G401 (cell line): ENCODE measurements at regions not wholly inside any gene's neighbourhood (a gene's known extent, or its start where the extent isn't known, plus 50 kb on each side); places are given as distances from the start of the nearest gene placed in this dataset.

Source experiments
- DNase-seq: peaks from one replicate; pipeline ENCODE4 v3.0.0-alpha.2; 2015; ENCODE audit warnings: low spot score
- in situ Hi-C: cut with HindIII; loops from 2 replicates; pipeline ENCODE4 v1.10.0; 2016; ENCODE audit warnings: low sequenced_read_pairs, mixed read lengths

DNA sequence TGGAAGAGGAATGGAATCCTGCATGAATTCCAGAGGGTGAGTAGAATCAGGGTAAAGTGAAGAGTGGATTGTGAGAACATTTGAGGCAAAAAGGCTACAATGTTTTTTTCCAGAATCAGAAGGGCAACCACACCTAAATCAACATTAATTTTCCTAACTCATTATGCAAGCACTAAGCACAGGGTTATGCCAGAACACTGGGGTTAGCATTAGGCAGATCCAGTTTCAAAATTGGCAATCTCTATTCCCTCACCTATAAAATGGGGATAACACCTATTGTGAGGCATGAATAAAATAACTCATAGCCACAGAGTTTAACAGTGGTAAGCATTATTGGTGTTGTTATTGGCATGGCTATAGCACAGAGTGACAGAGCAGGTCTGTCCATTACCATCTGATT is 378.6 kb upstream of the FAT3 start:
- DNase-seq: no peak
- in situ Hi-C loops: no loop called here

DNA sequence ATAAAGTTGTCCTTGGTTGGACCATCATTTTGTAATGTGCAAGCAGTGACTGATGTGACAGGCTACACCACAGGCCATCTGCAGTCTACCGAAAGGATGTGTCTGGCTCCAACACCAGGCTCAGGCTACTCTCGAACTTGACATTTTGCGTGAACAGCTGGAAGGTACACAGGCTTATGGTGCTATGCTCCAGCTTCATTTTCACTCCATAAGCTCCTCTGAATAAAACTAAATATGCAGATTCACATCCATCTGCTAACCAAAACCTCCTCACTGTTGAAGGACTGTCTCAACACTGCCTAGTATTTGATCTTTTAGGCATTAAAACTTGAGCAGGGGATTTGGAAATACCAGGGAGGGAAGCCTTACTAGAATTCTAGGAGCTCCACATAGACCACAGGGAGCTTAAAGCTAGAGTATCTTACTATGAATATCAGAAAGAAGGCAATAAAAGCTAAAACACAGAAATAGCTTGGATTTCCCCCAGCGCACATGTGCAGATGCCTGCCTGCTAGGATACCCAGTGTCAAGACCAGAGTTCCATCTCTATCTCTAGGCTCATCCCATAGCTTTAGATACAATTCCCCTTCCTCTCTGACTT is 383.9 kb upstream of the FAT3 start:
- no peak for DNase-seq
- in situ Hi-C loops: no loop called here

DNA sequence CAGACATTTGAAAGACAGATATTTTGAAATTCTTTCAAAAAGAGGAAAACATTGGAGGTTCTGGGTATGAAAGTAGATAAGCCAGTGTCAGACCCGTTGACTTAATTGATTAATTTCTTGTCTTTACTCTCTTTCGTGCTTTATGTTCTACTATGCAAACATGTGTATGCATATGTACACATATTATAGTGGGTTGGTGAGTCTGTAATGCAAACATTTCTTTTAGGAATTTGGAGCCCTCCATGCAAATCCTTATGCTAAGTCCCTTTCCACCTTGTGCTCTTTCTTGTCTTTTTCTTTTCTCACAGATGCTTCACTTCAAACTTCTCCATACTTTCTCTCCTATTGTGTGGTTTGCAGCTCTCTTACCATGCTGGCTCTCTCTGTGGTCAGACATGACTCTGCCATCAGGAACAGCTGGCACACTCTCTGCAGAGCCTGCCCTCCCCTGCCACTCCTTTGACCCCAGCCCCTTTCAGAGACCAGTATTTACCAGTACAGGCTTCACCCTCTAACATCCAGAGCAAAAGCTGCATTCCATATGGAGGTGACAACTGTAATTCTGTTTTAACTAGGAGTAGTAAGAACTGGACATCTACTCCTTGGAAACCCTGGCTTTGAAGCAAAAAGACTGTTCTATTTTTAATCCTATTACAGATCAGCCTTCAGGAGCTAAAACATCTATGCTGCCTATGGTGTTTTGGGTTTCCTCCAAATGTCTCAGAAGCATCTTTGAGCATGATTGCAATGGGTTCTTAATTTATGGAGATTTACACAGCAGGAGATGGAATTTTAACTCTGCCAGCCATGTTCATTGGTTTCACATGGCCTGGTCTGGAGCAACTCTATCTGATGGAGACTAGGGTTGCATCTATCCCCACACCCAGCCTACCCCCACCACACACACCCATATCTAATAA is 386.9 kb upstream of the FAT3 start:
- in situ Hi-C loops: no loop called here

DNA sequence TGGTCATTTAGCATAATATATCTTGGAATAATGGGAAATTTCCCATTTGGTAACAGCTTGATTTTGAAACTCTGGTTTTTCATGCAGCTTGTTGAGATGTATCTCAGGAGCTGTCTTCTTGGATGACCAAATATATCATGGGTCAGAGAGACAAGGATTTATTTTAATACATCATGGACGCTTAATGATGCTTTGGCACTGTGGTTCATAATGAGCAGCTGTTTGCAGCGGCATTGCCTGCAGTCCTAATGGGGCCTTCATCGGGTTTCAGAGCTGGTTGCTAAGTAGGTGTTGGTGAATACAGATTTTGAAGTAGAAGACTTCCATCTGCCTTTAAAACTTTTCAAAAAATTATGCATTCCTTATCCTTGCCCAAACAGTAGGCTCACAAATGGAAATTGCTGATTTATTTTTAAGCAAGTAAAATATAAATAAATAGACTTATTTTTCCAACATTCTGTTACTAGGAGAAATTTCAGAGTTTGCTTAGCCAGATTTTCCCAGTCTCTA is 389.5 kb upstream of the FAT3 start:
- no peak for DNase-seq
- in situ Hi-C loops: no loop called here

More for the DNA sequence above, 386.9 kb upstream of the FAT3 start:
- DNase-seq: no peak

DNA sequence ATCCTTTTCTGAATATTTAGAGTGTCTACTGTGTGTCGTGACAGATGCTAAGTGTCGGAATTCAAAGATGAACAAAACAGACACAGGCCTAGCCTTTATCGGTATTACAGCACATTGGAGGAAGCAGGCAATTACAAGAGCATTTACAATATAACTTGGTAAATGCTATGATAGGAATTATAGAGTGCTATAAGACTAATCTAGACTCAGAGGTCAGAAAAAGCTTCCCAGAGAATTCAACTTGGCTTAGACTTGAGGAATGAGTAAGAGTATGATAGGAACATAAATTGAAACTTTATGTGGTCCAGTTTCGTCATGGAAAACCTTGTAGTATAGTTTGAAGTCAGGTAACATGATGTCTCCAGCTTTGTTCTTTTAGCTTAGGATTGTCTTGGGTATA is 395.7 kb upstream of the FAT3 start:
- in situ Hi-C loops: no loop called here
- DNase-seq: no peak

DNA sequence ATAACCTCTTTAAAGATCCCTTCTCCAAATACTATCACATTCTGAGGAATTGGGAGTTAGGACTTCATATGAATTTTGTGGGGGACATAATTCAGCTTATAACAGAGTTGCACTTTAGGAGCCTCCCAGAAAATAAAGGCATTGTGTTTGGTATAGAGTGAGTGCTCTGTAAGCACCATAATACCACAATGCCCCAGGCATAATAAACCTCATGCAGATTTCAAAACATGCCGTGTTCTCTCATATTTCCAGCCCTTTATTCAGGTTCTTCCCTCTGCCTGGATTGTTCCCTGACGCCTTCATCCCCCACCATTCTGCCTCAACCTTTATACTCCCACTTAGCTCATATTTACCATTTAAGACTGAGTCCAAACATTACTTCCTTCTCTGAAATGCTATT is 398.8 kb upstream of the FAT3 start:
- in situ Hi-C loops: no loop called here
- DNase-seq: no peak

DNA sequence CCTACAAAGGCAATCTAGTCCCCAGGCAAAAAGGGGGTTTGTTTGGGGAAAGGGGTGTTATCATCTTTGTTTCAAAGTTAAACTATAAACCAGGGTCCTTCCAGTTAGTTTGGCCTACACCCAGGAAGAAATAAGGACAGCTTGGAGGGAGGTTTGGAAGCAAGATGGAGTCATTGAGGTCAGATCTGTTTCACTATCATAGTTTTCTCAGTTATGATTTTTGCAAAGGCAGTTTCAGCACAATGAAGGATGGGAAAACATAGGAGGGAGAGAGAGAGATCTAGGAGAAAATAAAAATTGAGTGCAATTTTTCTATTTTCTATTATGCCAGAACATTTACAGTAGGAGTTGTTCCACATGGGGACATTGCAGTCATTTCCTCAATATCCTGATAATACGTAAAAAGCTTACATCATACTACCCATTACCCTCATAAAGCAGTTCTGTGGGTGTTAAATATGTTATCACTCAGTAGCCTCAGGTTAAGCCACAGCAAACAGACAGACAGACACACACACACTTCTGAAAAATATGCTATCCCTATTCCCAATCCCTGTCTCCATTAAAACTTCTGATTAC is 401.3 kb upstream of the FAT3 start:
- no peak for DNase-seq
- in situ Hi-C loops: no loop called here

DNA sequence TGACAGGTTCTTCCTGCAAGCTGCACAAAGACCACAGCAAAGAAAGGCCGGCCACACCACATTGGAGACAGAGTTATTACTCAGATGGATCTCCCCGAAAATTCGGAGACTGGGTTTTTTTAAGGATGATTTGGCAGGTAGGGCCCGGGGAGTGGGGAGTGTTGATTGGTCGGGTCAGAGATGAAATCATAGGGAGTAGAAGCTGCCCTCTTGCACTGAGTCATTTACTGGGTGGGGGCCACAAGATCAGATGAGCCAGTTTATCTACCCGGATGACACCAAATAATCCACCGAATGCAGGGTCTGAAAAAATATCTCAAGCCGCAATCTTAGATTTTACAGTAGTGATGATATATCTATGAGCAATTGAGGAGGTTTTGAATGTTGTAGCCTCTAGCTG is 401.8 kb upstream of the FAT3 start:
- in situ Hi-C loops: no loop called here
- DNase-seq: no peak

DNA sequence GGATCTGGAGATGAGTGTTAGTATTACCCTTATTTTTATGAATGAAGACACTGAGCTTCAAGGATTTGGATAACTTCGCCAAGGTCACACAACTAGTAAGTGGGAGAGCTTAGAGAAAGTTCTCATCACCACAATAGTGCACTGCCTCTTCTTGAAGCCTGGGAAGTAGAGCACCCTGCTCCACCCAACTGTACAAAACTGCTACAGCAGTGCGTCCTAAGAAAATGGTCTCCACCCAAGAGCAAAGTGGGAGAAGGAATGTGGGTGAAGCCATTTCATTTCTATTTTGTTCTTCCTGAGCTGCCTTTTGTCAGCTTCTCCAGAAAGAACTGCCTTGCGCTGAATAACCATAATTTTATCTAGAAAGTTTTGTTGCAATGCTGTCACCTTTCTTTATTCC is 403.9 kb upstream of the FAT3 start:
- no peak for DNase-seq
- in situ Hi-C loops: no loop called here

DNA sequence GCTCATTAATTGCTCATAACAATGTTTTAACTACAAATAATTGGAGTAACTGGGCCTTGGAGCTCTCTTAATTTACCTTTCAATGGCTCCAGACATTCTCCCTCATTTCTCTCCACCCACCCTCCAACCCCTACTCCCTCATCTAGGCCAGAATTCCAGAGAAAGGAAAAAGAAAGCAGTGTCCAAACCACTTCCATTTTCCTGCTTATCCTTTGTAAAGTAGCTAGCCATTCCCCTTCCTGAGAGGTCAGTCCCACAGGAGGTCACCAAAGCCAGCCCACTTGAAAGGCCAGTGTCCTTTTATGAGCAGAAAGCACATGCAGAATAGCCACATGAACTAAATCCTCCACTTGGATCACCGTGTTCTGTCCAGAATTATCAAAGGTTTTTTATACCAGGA is 404.8 kb upstream of the FAT3 start:
- in situ Hi-C loops: no loop called here

DNA sequence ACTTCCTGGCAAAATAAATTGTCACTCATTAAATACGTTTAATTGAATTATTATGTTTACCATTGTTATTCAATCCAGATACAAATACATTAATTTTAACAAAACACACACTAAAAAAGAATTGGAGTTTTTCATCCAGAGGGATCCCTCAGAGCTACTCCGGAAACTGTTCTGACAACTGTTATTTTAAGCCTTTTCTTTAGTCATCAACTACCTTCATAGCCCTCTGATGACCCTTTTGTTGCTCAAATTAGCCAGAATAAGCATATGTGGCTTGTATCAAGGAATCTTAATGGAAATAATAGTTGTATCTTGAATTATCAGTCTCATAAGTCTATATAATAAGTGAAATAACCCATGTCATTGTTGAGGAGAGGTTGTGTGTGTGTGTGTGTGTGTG is 405.4 kb upstream of the FAT3 start:
- in situ Hi-C loops: no loop called here

More for the DNA sequence above, 404.8 kb upstream of the FAT3 start:
- DNase-seq: no peak

DNA sequence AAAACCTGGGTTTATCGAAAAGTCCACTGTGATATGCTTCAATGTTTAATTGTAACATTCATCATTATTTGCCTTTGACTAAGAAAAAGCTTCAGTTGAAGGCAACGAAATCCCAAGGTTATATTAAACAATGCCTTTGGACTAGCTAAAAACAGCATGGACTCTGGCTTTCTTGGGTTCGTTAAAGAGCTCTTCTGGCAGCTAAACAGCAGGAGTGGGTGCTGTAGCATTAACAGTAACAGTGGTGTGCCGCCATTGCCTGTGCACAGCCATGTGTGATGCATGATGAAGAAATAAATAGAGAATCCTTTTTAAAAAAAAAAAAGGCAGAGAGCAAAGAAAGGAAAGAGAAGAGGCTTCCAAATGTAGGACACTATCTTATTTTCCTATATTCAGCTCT is 406.6 kb upstream of the FAT3 start:
- DNase-seq: no peak
- in situ Hi-C loops: no loop called here

More for the DNA sequence above, 405.4 kb upstream of the FAT3 start:
- no peak for DNase-seq

DNA sequence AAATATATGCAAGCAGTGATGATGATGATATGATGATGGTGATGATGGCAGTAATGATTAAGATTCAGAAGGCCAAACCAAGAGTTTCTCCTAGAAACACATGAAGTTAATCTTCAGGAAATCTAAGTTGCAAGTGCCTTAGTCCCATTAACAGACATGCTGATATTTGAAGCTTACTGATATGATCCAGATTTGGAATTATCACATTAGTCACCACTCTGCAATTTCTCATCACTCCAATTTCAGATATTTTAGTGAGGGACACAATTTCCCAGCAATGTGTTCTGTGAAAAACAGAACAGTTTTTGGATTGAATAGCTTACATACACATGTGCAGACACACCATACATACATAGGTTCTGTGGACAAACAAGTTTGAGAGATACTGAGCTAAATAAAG is 411.4 kb upstream of the FAT3 start:
- DNase-seq: no peak
- in situ Hi-C loops: no loop called here

DNA sequence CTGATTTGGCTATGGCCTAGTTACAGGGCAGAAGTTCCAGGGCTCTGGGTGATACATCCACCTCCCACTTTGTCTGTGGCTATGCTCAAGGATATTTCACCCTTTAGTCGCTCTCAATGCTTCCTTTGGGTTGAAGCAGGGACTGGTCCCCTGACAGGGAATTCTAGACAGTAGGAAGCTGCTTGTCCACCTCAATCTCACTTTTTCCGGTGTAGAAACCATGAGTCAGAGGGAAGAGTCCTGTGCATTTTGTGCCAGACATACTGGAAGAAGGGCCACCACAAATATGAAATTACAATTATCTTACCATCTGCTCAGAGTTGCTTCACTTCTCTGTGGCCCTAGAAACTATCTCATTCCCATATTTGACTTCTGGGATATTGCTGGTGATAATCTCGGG is 413.7 kb upstream of the FAT3 start:
- no peak for DNase-seq
- in situ Hi-C loops: no loop called here

DNA sequence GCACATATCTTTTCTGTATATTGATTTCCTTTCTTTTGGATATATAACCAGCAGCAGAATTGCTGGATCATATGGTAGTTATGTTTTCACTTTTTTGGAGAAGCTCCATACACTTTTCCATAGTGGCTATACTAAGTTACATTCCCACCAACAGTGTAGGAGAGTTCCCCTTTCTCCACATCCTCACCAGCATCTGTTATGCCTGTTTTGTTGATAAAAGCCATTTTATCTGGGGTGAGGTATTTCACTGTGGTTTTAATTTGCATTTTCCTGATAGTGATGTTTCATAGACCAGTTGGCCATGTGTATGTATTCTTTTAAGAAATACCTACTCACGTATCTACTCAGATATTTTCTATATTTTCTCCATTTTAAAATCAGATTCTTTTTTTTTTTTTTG is 419.3 kb upstream of the FAT3 start:
- in situ Hi-C loops: no loop called here
- DNase-seq: no peak

DNA sequence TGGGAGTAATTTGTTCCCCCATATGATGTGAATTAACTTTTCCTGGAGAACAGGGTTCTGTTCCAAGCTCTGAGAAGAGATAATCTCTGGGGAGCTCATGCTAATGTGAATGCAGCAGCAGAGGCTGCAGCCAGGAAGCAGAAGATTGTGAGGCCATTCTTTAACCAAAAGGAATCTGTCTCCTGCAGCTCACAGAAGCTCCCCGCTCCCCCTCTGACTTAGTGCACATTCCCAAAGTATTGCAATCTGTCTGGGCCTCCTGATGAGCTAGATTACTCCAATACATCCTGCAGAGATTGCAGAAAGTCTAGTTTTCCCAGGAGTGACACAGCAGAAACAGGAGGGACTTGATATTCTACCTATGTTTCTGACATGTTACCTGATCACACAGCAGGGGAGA is 420.6 kb upstream of the FAT3 start:
- no peak for DNase-seq
- in situ Hi-C loops: no loop called here

DNA sequence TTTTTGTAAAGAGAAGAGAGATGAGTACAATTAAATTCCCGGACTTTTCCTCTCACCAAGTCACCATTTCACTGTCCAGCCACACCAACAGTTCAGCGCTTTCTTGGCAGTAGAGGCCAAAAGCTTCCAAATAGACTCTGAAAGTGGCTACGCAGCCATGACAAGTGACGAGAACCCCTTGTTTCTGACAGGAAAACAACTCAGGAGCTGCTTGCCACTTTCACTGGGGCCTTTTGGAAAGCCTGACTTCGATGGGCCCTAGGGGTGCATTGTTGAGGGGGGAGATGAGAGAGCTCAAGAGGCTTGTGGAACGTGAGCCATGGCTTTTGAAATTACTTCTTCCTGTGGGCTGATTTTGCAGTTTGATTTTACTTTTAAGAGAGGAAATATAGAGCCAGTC is 422.1 kb upstream of the FAT3 start:
- DNase-seq: no peak
- in situ Hi-C loops: no loop called here

DNA sequence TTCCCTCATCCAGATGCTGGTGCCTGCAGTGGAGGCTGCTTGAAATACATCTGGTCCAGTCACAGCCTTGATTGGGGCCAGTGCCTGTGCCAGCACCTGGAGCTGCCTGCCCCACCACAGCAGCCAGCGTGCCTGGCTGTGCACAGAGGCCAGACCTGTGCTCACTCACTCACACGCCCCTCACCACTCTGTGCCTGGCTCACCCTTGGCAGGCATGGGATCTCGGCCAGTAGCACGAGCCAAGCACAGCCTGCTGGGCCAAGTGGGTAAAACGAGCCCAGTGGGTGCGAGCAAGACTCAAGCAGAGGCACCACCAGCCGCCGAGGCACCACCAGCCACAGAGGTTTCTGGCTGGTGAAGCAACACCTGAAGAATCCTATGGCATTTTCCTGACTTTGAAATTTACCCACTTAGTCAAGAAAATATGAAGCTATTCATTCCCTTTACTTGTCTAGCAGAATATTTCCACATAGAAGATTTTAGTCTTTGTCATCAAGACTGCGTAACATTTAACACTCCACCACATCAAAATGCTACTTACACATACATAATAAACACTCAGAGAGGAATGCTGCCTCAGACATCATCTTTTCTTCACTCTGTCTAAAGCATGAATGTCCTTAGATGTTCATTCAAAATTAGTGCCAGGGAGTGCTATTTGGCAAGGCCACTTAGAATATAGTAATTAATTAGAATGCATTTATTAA is 424.3 kb upstream of the FAT3 start:
- in situ Hi-C loops: no loop called here
- DNase-seq: no peak

DNA sequence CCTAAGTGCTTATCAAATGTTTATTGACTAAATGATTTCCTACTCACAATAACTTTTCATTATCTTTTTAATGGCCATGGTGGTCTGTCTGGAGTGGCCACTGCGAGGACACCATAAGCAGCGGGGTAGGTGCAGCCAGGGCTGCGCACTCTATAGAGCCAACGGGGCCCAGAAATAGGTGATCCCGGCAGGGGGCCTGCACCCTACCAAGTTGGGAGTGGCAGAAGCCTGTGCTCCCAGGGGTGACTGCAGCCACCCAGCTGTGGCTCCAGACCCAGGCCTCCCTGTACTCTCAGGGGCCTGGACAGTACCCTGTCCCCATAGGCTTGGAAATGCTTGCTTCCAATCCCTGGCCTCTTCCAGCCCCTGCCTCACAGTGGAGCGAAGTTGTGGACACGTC is 426.4 kb upstream of the FAT3 start:
- in situ Hi-C loops: no loop called here
- DNase-seq: no peak

DNA sequence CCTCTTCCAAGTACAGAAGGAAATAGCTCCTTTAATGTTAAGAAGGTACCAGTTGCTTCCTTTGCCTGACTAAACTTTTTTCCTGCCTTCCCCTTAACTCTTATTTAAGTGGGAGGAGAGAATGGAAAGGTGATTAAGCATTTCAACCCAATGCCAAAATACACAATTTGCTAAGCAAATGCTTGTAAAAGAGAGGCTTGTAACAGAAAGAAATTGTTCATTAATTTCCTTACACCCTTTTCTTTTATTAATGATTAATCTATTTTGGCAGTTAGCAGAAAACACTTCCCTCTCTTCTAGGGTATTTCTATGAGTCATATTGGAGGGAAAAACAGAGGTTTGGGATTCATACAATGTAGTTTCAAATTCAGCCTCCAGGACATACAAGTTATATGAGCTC is 427.6 kb upstream of the FAT3 start:
- no peak for DNase-seq
- in situ Hi-C loops: no loop called here
